HG03159 (cell line): ENCODE measurements at regions not wholly inside any gene's neighbourhood (a gene's known extent, or its start where the extent isn't known, plus 50 kb on each side); places are given as distances from the start of the nearest gene placed in this dataset.

Source experiments
- ATAC-seq: cut with Tn5 transposase; IDR thresholded peaks from one replicate; pipeline ENCODE4 v1.9.1; 2021; ENCODE audit warnings: mild to moderate bottlenecking, moderate library complexity; ENCODE audit not compliant: unreplicated experiment

- ATAC-seq: no peak
Observed at GRCh38 chr20:57114290-57115005, 152.0 kb downstream of the BMP7 start.

- no peak for ATAC-seq
Observed at GRCh38 chr20:57117296-57117695, 149.1 kb downstream of the BMP7 start.

GRCh38 chr20:57118107-57118769, 148.2 kb downstream of the BMP7 start:
- no peak for ATAC-seq
